Hepatocyte (in vitro differentiated cells): ENCODE measurements at regions not wholly inside any gene's neighbourhood (a gene's known extent, or its start where the extent isn't known, plus 50 kb on each side); places are given as distances from the start of the nearest gene placed in this dataset.
"Not testable (repeated sequence)": the region's sequence is repeated elsewhere in the genome, so short reads cannot be mapped to it uniquely, and the experiment has no call there.

Experiments used
- DNase-seq: peaks from one replicate; pipeline ENCODE4 v3.0.0-alpha.2; 2016; ENCODE audit warnings: low spot score
- H2AFZ ChIP-seq: fragments of 200-600 bp; sonication (generic); 2 replicates; pipeline ENCODE4 v1.6.0; 2016; ENCODE audit warnings: antibody characterized with exemption, mild to moderate bottlenecking
- H3K27ac ChIP-seq: fragments of 200-600 bp; sonication (generic); 2 replicates; pipeline ENCODE4 v1.5.1; 2016; ENCODE audit warnings: mild to moderate bottlenecking
- H3K27me3 ChIP-seq: fragments of 200-600 bp; sonication (generic); 2 replicates; pipeline ENCODE4 v1.6.1; 2016
- H3K36me3 ChIP-seq: fragments of 200-600 bp; sonication (generic); replicated peaks from 2 replicates; pipeline ENCODE4 v1.5.1; 2016; ENCODE audit warnings: low read depth; ENCODE audit not compliant: insufficient read depth
- H3K4me1 ChIP-seq: fragments of 200-600 bp; sonication (generic); 2 replicates; pipeline ENCODE4 v1.5.1; 2016; ENCODE audit warnings: mild to moderate bottlenecking, moderate library complexity; ENCODE audit not compliant: insufficient read depth
- H3K4me2 ChIP-seq: fragments of 200-600 bp; sonication (generic); 2 replicates; pipeline ENCODE4 v1.6.0; 2016
- H3K4me3 ChIP-seq: fragments of 200-600 bp; sonication (generic); 2 replicates; pipeline ENCODE4 v1.5.1; 2016; ENCODE audit warnings: mild to moderate bottlenecking
- H3K79me2 ChIP-seq: fragments of 200-600 bp; sonication (generic); 2 replicates; pipeline ENCODE4 v1.6.0; 2017; ENCODE audit warnings: mild to moderate bottlenecking
- H3K9me2 ChIP-seq: fragments of 200-600 bp; sonication (generic); replicated peaks from 2 replicates; pipeline ENCODE4 v1.6.0; 2017; ENCODE audit warnings: mild to moderate bottlenecking; ENCODE audit not compliant: insufficient read depth
- H3K9me3 ChIP-seq: fragments of 200-600 bp; sonication (generic); 2 replicates; pipeline ENCODE4 v1.5.1; 2016; ENCODE audit warnings: low read depth, mild to moderate bottlenecking
- H4K20me1 ChIP-seq: fragments of 200-600 bp; sonication (generic); 2 replicates; pipeline ENCODE4 v1.6.0; 2016; ENCODE audit warnings: mild to moderate bottlenecking; ENCODE audit not compliant: insufficient read depth, poor library complexity, severe bottlenecking
- CTCF ChIP-seq: fragments of 200-600 bp; sonication (generic); IDR thresholded peaks from 2 replicates; pipeline ENCODE4 v1.5.1; 2016; ENCODE audit warnings: antibody characterized with exemption, mild to moderate bottlenecking; ENCODE audit not compliant: poor library complexity
- EZH2 ChIP-seq: fragments of 200-600 bp; sonication (generic); IDR thresholded peaks from 2 replicates; pipeline ENCODE4 v1.6.1; 2016; ENCODE audit warnings: antibody characterized with exemption, mild to moderate bottlenecking, borderline replicate concordance
- EZH2phosphoT487 ChIP-seq: fragments of 200-600 bp; sonication (generic); IDR thresholded peaks from one replicate; pipeline ENCODE4 v1.6.1; 2018; ENCODE audit warnings: antibody characterized with exemption, mild to moderate bottlenecking, low read depth, moderate library complexity; ENCODE audit not compliant: unreplicated experiment, severe bottlenecking
- WGBS: methylation state at CpG from one replicate; pipeline ENCODE4 v1.1.6; 2016; ENCODE audit warnings: low lambda C conversion rate; ENCODE audit errors: missing lambda C conversion rate; 5-methylcytosine and 5-hydroxymethylcytosine counted together

- H3K79me2 ChIP-seq, result no peaks in the 10 kb centered on the region
- no peaks in the 10 kb centered on the region for H3K27me3 ChIP-seq
- H2AFZ ChIP-seq, result no peak overlapping the region
- H3K36me3 ChIP-seq, result no peaks in the 10 kb centered on the region
- no peaks in the 10 kb centered on the region for H3K4me1 ChIP-seq
- H3K9me2 ChIP-seq, result no peaks in the 10 kb centered on the region
- H3K4me2 ChIP-seq, result no peak overlapping the region
- H4K20me1 ChIP-seq, result no peaks in the 10 kb centered on the region
- DNase-seq, result no peak
- H3K4me3 ChIP-seq, result no peak overlapping the region
- H3K9me3 ChIP-seq, result no peaks in the 10 kb centered on the region
- TF ChIP-seq CTCF (no peak), EZH2 (no peak), EZH2phosphoT487 (no peak)
- 42% methylated on average over 1 of the region's 1 CpG for WGBS
- no peak overlapping the region for H3K27ac ChIP-seq
Measured at GRCh38 chr11:42976636-42977217, 335.1 kb upstream of the API5 start.

GRCh38 chr11:42992594-42992993 lies 319.2 kb upstream of the API5 start:
- DNase-seq, result no peak
- TF ChIP-seq EZH2phosphoT487 (no peak), EZH2 (no peak), CTCF (no peak)
- Histone ChIP-seq H3K4me1 (no peaks in the 10 kb centered on the region), H3K9me3 (no peaks in the 10 kb centered on the region), H3K79me2 (no peaks in the 10 kb centered on the region), H3K27ac (no peak overlapping the region), H4K20me1 (no peaks in the 10 kb centered on the region), H3K4me3 (no peak overlapping the region), H2AFZ (no peak overlapping the region), H3K27me3 (no peaks in the 10 kb centered on the region), H3K4me2 (no peak overlapping the region), H3K9me2 (no peaks in the 10 kb centered on the region), H3K36me3 (no peaks in the 10 kb centered on the region)
- WGBS, result 86% methylated on average over 2 of the region's 2 CpGs

- TF ChIP-seq EZH2, result no peak
- no peak for TF ChIP-seq CTCF
- no peak for TF ChIP-seq EZH2phosphoT487
- DNase-seq, result no peak
- Histone ChIP-seq H3K36me3 (no peaks in the 10 kb centered on the region), H3K9me2 (no peaks in the 10 kb centered on the region), H3K9me3 (no peaks in the 10 kb centered on the region), H3K4me1 (no peaks in the 10 kb centered on the region), H3K4me2 (no peak overlapping the region), H2AFZ (no peak overlapping the region), H3K27ac (no peak overlapping the region), H3K79me2 (no peaks in the 10 kb centered on the region), H4K20me1 (no peaks in the 10 kb centered on the region), H3K27me3 (no peaks in the 10 kb centered on the region), H3K4me3 (no peak overlapping the region)
- 80% methylated on average over 9 of the region's 9 CpGs for WGBS
Measured at GRCh38 chr11:42996421-42997307, 315.1 kb upstream of the API5 start.

GRCh38 chr11:43004879-43005278 lies 306.9 kb upstream of the API5 start:
- H3K27me3 ChIP-seq, H3K9me3 ChIP-seq, DNase-seq, H3K79me2 ChIP-seq, H2AFZ ChIP-seq, H3K4me1 ChIP-seq, H3K27ac ChIP-seq, H3K36me3 ChIP-seq, H3K4me3 ChIP-seq, H3K4me2 ChIP-seq, H3K9me2 ChIP-seq, H4K20me1 ChIP-seq: not testable (repeated sequence)
- 93% methylated on average over 10 of the region's 10 CpGs for WGBS
